ENCODE measurements at regions not wholly inside any gene's neighbourhood (a gene's known extent, or its start where the extent isn't known, plus 50 kb on each side); places are given as distances from the start of the nearest gene placed in this dataset.

DNA sequence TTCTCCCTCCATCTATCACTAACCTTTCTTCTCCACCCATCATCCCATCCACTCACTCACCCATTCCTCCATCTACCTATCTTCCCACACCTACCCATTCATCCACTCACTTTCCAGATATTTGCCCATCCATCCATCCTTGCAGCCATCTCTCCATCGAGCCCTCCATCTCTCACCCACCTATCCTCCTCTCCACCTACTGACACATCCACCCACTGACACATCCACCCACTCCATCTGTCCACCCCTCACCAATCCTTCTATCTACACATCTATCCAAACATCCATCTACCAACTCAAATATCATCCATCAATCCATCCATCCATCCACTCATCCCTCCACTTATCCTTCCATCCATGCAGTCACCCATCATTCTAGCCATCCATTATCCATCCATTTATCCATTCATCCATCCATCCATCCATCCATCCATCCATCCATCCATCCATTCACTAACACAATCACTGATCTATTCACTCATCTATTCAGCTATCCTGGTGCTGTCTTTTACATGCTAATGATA is 68.9 kb upstream of the SPTLC1 start:
- H3K4me1 ChIP-seq, result no peaks in the 10 kb centered on the region
- intact Hi-C loops (cut with DNase I), result no loop called here
- ATAC-seq, result no peak
- H3K4me3 ChIP-seq, result no peak overlapping the region
- H3K27ac ChIP-seq, result no peak overlapping the region
- no peaks in the 10 kb centered on the region for H3K36me3 ChIP-seq (ENCODE audit: insufficient read depth in 1 of 2, low read depth in 1 of 2)
- TF ChIP-seq, protein P1, sequence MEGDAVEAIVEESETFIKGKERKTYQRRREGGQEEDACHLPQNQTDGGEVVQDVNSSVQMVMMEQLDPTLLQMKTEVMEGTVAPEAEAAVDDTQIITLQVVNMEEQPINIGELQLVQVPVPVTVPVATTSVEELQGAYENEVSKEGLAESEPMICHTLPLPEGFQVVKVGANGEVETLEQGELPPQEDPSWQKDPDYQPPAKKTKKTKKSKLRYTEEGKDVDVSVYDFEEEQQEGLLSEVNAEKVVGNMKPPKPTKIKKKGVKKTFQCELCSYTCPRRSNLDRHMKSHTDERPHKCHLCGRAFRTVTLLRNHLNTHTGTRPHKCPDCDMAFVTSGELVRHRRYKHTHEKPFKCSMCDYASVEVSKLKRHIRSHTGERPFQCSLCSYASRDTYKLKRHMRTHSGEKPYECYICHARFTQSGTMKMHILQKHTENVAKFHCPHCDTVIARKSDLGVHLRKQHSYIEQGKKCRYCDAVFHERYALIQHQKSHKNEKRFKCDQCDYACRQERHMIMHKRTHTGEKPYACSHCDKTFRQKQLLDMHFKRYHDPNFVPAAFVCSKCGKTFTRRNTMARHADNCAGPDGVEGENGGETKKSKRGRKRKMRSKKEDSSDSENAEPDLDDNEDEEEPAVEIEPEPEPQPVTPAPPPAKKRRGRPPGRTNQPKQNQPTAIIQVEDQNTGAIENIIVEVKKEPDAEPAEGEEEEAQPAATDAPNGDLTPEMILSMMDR (IDR thresholded peaks at IDR 0.05), result no peak
- peaks cover 0 to 4% (median 4%) of the 10 kb centered on the region in 3 donors for H3K27me3 ChIP-seq (ENCODE audit: insufficient read depth in 3 of 3, low read length in 2 of 3)
- DNase-seq, result no peak
- 64 to 86% (median 80%) methylated on average over 1 of the region's 1 CpG for WGBS, 3 donors
- no peaks in the 10 kb centered on the region for H3K9me3 ChIP-seq

DNA sequence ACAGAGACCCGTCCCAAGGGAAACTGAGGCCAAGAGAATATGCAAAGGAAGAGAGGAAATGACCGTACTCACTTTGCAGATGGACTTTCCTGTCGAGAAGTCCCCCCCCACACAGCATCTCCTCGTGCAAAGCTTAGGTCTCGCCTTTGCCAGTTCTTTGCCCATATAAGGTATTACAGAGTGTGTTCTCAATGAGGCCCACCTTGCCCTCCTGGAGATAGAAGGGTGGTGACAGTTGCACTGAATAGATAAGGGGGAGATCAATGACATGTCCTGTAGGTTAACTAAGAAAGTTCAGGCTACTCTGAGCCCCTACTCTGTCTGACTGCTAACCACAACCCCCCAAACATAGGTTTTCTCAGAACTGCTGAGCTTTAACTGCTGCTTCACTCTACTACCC is 68.2 kb upstream of the SPTLC1 start:
- no peaks in the 10 kb centered on the region for H3K4me1 ChIP-seq
- no peaks in the 10 kb centered on the region for H3K36me3 ChIP-seq (ENCODE audit: insufficient read depth in 1 of 2, low read depth in 1 of 2)
- no peak overlapping the region for H3K27ac ChIP-seq
- H3K27me3 ChIP-seq (ENCODE audit: insufficient read depth in 3 of 3, low read length in 2 of 3), result peaks cover 0 to 4% (median 2%) of the 10 kb centered on the region in 3 donors
- 59 to 70% (median 60%) methylated on average over 5 of the region's 5 CpGs for WGBS, 3 donors
- ATAC-seq (no peak), DNase-seq (no peak)
- intact Hi-C loops (cut with DNase I), result no loop called here
- no peak overlapping the region for H3K4me3 ChIP-seq
- no peaks in the 10 kb centered on the region for H3K9me3 ChIP-seq
- TF ChIP-seq, protein P1 (IDR thresholded peaks at IDR 0.05), result no peak

DNA sequence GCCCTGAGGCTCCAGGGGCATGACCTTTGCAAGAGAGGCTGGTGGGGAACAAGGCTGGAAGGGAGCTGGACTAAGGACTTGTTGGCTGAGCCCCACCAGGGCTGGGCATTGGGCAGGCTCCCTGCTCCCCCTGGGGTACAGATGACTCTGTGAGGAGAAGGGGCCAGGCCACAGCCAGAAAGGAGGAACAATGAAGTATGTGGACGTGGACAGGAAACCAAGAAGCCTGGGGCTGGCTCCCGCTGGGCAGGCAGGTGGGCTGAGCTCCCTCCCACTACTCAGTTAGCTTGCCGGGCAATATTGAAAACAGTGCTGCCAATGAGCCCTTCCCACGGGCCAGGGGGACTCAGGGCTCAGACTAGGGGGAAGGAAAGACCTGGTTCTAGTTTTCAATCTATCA is 66.1 kb upstream of the SPTLC1 start:
- 44 to 77% (median 56%) methylated on average over 4 of the region's 4 CpGs for WGBS, 3 donors
- Histone ChIP-seq H3K27ac (no peak overlapping the region), H3K36me3 (ENCODE audit: insufficient read depth in 1 of 2, low read depth in 1 of 2) (no peaks in the 10 kb centered on the region), H3K27me3 (ENCODE audit: insufficient read depth in 3 of 3, low read length in 2 of 3) (peaks cover 0 to 4% (median 0%) of the 10 kb centered on the region in 3 donors), H3K9me3 (no peaks in the 10 kb centered on the region), H3K4me1 (no peaks in the 10 kb centered on the region), H3K4me3 (no peak overlapping the region)
- DNase-seq (no peak), ATAC-seq (no peak)
- TF ChIP-seq, protein P1 (IDR thresholded peaks at IDR 0.05), result no peak
- intact Hi-C loops (cut with DNase I), result no loop called here

DNA sequence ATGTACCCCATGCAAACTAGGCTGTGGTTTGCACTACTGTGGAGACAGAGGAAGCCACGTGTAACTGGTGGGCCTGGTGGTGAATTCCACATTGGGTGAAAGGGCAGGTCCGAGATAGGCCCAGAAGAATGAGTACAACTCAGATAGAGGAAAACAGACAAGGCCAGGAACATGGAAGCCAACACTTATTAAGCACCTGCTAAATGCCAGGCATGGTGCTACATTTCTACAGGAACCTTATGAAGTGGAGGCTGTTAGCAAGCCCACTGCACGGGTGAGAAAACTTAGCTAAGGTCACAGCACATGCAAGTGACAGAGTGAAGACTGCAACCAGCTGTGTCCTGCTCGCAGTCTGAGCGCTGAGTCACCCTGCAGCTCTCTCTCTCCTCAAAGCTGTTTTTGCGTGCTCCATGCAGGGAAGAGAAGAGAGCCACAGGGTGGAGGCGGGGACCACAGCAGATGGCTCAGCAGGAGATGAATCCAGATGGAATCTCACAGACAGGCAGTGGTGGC is 65.5 kb upstream of the SPTLC1 start:
- ATAC-seq (no peak), DNase-seq (no peak)
- H3K9me3 ChIP-seq, result no peaks in the 10 kb centered on the region
- no peak overlapping the region for H3K27ac ChIP-seq
- H3K36me3 ChIP-seq (ENCODE audit: insufficient read depth in 1 of 2, low read depth in 1 of 2), result no peaks in the 10 kb centered on the region
- no peaks in the 10 kb centered on the region for H3K4me1 ChIP-seq
- intact Hi-C loops (cut with DNase I), result no loop called here
- TF ChIP-seq, protein P1 (IDR thresholded peaks at IDR 0.05), result no peak
- WGBS, 3 donors, result 36 to 49% (median 37%) methylated on average over 7 of the region's 7 CpGs
- peaks cover 0 to 4% (median 0%) of the 10 kb centered on the region in 3 donors for H3K27me3 ChIP-seq (ENCODE audit: insufficient read depth in 3 of 3, low read length in 2 of 3)
- no peak overlapping the region for H3K4me3 ChIP-seq

DNA sequence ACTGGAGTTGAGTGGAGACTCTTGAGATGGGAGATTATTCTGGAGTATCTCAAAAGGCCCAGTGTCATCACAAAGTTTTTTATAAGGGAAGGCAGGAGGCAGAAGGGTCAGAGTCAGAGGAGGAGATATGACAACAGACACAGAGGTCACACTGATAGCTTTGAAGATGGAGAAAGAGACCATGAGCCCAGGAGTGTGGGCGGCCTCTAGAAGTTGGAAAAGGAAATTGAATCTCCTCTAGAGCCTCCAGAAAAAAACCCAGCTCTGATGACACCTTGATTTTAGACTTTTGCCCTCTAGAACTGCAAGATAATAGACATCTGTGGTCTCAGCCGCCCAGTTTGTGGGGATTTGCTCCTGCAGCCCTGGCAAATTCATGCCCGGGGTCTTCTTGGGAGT is 64.8 kb upstream of the SPTLC1 start:
- Histone ChIP-seq H3K4me3 (no peak overlapping the region), H3K36me3 (ENCODE audit: insufficient read depth in 1 of 2, low read depth in 1 of 2) (no peaks in the 10 kb centered on the region), H3K9me3 (no peaks in the 10 kb centered on the region), H3K27ac (no peak overlapping the region), H3K4me1 (no peaks in the 10 kb centered on the region), H3K27me3 (ENCODE audit: insufficient read depth in 3 of 3, low read length in 2 of 3) (peaks cover 0 to 4% (median 0%) of the 10 kb centered on the region in 3 donors)
- intact Hi-C loops (cut with DNase I), result no loop called here
- 88 to 95% (median 92%) methylated on average over 3 of the region's 3 CpGs for WGBS, 3 donors
- DNase-seq (no peak), ATAC-seq (no peak)
- TF ChIP-seq, protein P1 (IDR thresholded peaks at IDR 0.05), result no peak

Measured in psoas muscle (tissue), 7 donors.